Activated gamma-delta T cell treated with Interleukin-2 at 50 U/mL for 16 hours (primary cell): ENCODE measurements at regions not wholly inside any gene's neighbourhood (a gene's known extent, or its start where the extent isn't known, plus 50 kb on each side); places are given as distances from the start of the nearest gene placed in this dataset.

Experiments used
- DNase-seq: peaks from one replicate; pipeline ENCODE4 v3.0.0-alpha.2; 2020

GRCh38 chr7:35384761-35385700, 131.1 kb upstream of the TBX20 start:
- DNase-seq: no peak

GRCh38 chr7:35380739-35381224, 126.9 kb upstream of the TBX20 start:
- DNase-seq: no peak

- no peak for DNase-seq
These were observed 125.6 kb upstream of the TBX20 start for GRCh38 chr7:35379481-35379880.

GRCh38 chr7:35375516-35375915, 121.6 kb upstream of the TBX20 start:
- no peak for DNase-seq

GRCh38 chr7:35374858-35375257, 121.0 kb upstream of the TBX20 start:
- DNase-seq: no peak

- DNase-seq: no peak
These were observed 117.3 kb upstream of the TBX20 start for GRCh38 chr7:35371221-35371620.

- no peak for DNase-seq
These were observed 116.8 kb upstream of the TBX20 start for GRCh38 chr7:35370687-35371086.

GRCh38 chr7:35366167-35367155, 112.6 kb upstream of the TBX20 start:
- no peak for DNase-seq

GRCh38 chr7:35365523-35365922, 111.6 kb upstream of the TBX20 start:
- DNase-seq: no peak

- DNase-seq: no peak
These were observed 108.4 kb upstream of the TBX20 start for GRCh38 chr7:35362341-35362740.

- DNase-seq: no peak
These were observed 105.5 kb upstream of the TBX20 start for GRCh38 chr7:35359423-35359822.

- DNase-seq: no peak
These were observed 102.6 kb upstream of the TBX20 start for GRCh38 chr7:35356495-35356894.

GRCh38 chr7:35355911-35356310, 102.0 kb upstream of the TBX20 start:
- DNase-seq: no peak

GRCh38 chr7:35355199-35355598, 101.3 kb upstream of the TBX20 start:
- DNase-seq: no peak

GRCh38 chr7:35353481-35353880, 99.6 kb upstream of the TBX20 start:
- DNase-seq: no peak

- DNase-seq: no peak
These were observed 97.6 kb upstream of the TBX20 start for GRCh38 chr7:35351466-35351865.

GRCh38 chr7:35348611-35349400, 94.9 kb upstream of the TBX20 start:
- no peak for DNase-seq

GRCh38 chr7:35342786-35343185, 88.9 kb upstream of the TBX20 start:
- no peak for DNase-seq

- DNase-seq: no peak
These were observed 85.9 kb upstream of the TBX20 start for GRCh38 chr7:35339811-35340210.

GRCh38 chr7:35336444-35336843, 82.5 kb upstream of the TBX20 start:
- DNase-seq: no peak

- DNase-seq: no peak
These were observed 80.6 kb upstream of the TBX20 start for GRCh38 chr7:35334506-35334905.

GRCh38 chr7:35333265-35333664, 79.4 kb upstream of the TBX20 start:
- DNase-seq: no peak
